Stimulated activated effector memory CD8-positive, alpha-beta T cell treated with anti-CD3 and anti-CD28 coated beads, Interleukin-12 subunit alpha, Interleukin-12 subunit beta, amount 100 ng/mL, for 72 hours (primary cell): ENCODE measurements at regions not wholly inside any gene's neighbourhood (a gene's known extent, or its start where the extent isn't known, plus 50 kb on each side); places are given as distances from the start of the nearest gene placed in this dataset.
"Not testable (repeated sequence)": the region's sequence is repeated elsewhere in the genome, so short reads cannot be mapped to it uniquely, and the experiment has no call there.

ENCODE experiments used
- ATAC-seq: fragments of 150-1000 bp; cut with Tn5 transposase; 2 replicates; pipeline ENCODE4 v1.10.0; 2021
- DNase-seq, 2 donors: peaks; one replicate each; pipeline ENCODE4 v3.0.0; 2021 to 2022; ENCODE audit warnings: low spot score in 2 of 2
- H3K27ac Mint-ChIP-seq: one replicate; pipeline ENCODE4 v1.8.0; 2022; ENCODE audit warnings: mild to moderate bottlenecking, mixed read lengths
- H3K36me3 Mint-ChIP-seq: one replicate; pipeline ENCODE4 v1.8.0; 2022; ENCODE audit warnings: mild to moderate bottlenecking, mixed read lengths
- H3K4me1 Mint-ChIP-seq: one replicate; pipeline ENCODE4 v1.8.0; 2022; ENCODE audit warnings: mixed read lengths
- H3K4me3 Mint-ChIP-seq: one replicate; pipeline ENCODE4 v1.8.0; 2022; ENCODE audit warnings: mild to moderate bottlenecking, mixed read lengths
- H3K9me3 Mint-ChIP-seq: one replicate; pipeline ENCODE4 v1.8.0; 2022; ENCODE audit warnings: mixed read lengths

DNA sequence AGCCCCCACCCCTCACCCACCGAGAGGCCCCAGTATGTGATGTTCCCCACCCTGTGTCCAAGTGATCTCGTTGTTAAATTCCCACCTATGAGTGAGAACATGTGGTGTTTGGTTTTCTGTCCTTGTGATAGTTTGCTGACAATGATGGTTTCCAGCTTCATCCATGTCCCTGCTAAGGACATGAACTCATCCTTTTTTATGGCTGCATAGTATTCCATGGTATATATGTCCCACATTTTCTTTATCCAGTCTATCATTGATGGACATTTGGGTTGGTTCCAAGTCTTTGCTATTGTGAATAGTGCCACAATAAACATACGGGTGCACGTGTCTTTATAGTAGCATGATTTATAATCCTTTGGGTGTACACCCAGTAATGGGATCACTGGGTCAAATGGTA, 79.2 kb downstream of the PXDC1 start:
- H3K9me3 Mint-ChIP-seq, H3K36me3 Mint-ChIP-seq, H3K4me3 Mint-ChIP-seq, H3K4me1 Mint-ChIP-seq, H3K27ac Mint-ChIP-seq, ATAC-seq, DNase-seq: not testable (repeated sequence)

DNA sequence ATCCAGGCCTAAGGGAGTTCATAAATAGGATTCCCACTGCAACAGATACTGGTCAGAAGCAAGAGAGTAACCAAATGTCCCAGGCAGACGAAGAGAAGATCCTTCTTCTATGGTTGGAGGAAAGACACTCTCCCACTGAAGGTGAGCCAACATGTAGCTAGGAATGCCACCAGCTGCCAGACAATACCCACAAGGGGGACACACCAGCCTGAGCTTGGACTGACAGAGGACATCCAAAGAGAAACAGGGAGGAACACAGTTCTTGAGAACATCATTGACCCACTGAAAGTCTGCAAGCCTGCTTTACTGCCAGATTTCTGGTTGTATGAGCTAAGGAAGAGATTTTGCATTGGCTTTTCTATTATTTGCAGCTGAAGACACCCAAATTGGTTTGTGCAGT, 80.1 kb downstream of the PXDC1 start:
- Mint-ChIP-seq H3K36me3 (no peaks in the 10 kb centered on the region), H3K4me1 (no peaks in the 10 kb centered on the region), H3K27ac (no peak overlapping the region), H3K9me3 (peaks cover 5% of the 10 kb centered on the region), H3K4me3 (no peak overlapping the region)
- DNase-seq = no peak
- ATAC-seq = no peak

DNA sequence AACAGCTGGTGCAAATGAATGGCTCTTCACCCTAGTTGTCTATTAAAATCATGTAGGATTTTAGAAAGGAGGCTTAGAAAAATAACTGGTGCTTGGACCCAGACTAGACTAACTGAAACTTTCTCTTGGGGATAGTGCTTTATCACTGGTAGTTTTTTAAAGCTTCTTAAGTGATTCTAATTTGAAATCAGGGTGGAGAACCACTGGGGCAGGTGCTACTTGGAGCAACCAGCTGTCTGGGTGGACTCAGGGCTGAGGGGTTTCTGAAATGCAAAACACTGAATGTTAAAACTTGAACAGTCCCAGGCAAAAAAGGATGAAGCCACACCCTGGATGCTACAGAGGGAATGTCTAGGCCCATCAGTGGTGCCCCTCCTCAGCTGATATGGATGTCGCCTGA, 81.2 kb downstream of the PXDC1 start:
- Mint-ChIP-seq H3K4me1 (no peaks in the 10 kb centered on the region), H3K36me3 (no peaks in the 10 kb centered on the region), H3K4me3 (no peak overlapping the region), H3K27ac (no peak overlapping the region), H3K9me3 (peaks cover 5% of the 10 kb centered on the region)
- ATAC-seq (no peak), DNase-seq (no peak)

DNA sequence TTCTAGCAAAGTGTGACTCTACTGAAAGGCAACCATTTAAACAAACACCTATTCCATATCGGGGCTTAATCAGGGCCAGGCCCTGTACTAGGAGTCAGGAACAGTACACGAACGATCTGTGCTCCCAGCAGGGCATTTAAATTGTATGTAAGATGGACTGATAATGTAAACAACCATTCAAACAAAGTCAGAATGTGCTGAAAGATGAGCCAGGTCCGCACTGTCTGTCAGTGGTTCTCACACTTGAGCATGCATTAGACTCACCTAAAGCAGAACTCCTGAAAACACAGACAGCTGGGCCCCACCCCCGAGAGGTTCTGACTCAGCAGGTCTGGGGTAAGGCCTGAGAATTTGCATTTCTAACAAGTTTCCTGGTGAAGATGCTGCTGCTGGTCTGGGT, 81.6 kb downstream of the PXDC1 start:
- DNase-seq = no peak
- Mint-ChIP-seq H3K9me3 (peaks cover 5% of the 10 kb centered on the region), H3K4me1 (no peaks in the 10 kb centered on the region), H3K4me3 (no peak overlapping the region), H3K27ac (no peak overlapping the region), H3K36me3 (no peaks in the 10 kb centered on the region)
- no peak for ATAC-seq

DNA sequence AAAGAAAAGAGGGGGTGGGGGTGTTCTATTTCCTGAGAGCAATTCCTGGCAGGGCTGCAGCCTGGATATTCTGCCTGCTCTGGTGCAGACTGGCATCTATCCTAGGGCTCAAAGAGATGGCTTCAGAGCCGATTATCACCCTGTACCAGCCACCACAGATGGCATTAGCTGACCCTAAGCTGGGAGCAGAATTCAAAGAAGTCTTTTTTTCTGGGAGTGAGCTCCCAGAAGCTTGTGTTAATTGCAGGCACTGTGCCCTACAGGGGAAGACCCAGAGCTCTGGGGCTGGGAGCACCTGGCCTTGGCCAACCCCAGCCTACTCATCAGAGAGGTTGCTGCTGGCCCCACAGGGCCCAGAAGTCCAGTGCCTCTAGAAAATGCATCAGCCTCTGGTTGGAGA, 85.9 kb downstream of the PXDC1 start:
- Mint-ChIP-seq H3K4me3 (no peak overlapping the region), H3K36me3 (no peaks in the 10 kb centered on the region), H3K4me1 (no peaks in the 10 kb centered on the region), H3K9me3 (peaks cover 5% of the 10 kb centered on the region), H3K27ac (no peak overlapping the region)
- no peak for ATAC-seq
- DNase-seq = no peak

DNA sequence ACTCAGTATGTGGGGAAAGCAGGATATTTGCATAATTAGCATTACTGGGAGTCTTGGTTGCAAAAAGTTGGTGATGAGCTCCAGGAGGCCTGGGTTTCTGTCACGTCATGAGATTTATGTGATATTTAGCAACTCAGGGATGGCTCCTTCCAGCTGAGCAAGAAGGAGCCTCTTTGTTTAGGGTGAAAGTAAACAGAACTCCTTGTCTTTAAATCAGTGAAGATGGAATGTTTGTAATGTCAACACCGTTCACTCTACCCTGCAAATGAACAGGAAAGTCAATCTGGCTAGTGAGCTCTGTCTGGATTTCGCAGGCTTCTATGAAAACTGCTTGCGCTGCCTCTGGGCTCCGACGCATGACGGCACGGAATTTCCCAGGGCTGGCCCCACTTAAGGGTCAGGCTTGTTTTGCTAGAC, 86.9 kb downstream of the PXDC1 start:
- Mint-ChIP-seq H3K9me3 (peaks cover 5% of the 10 kb centered on the region), H3K27ac (no peak overlapping the region), H3K4me3 (no peak overlapping the region), H3K4me1 (no peaks in the 10 kb centered on the region), H3K36me3 (no peaks in the 10 kb centered on the region)
- DNase-seq = no peak
- no peak for ATAC-seq

DNA sequence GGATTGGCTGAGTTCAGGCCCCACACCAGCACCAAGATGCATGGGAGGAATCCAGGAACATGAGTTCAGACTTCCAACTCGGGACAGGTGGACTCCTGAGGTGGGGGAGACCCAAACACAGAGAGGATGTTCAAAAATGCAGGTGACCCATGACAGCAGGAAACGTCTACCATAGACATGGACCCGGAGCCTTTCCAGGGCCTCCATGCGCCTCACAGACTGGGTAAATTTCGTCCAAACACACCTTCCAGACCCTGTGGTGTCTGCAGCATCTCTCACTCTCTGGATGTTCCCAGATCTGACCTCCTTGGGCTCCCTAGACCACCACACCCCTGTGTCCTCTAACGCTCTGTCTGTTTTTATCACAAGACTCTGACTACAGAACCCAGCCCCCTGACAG, 87.7 kb downstream of the PXDC1 start:
- H3K36me3 Mint-ChIP-seq = no peaks in the 10 kb centered on the region
- no peak overlapping the region for H3K27ac Mint-ChIP-seq
- DNase-seq (no peak), ATAC-seq (no peak)
- H3K4me1 Mint-ChIP-seq = no peaks in the 10 kb centered on the region
- peaks cover 5% of the 10 kb centered on the region for H3K9me3 Mint-ChIP-seq
- H3K4me3 Mint-ChIP-seq = no peak overlapping the region

DNA sequence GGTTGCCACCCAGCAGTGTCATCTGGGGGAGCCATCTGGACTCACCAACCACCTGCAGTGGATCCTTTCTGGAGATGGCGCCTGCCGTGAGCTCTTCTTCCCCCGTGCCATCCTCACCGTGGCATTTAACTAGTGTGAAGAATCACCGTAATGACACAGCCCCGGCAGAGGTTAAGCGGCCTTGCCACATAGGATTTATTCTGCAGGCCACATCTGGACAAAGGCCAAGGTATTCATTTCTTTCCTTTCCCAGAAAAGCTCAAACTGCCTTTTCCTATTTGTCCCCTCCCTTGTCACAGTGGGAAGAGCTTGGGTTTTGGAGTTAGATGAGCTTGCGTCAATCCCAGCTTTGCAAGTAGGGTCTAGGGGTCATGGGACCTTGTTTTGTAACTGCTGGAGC, 88.4 kb downstream of the PXDC1 start:
- Mint-ChIP-seq H3K4me3 (no peak overlapping the region), H3K36me3 (no peaks in the 10 kb centered on the region), H3K27ac (no peak overlapping the region), H3K4me1 (no peaks in the 10 kb centered on the region), H3K9me3 (peaks cover 5% of the 10 kb centered on the region)
- DNase-seq = no peak
- ATAC-seq = no peak

DNA sequence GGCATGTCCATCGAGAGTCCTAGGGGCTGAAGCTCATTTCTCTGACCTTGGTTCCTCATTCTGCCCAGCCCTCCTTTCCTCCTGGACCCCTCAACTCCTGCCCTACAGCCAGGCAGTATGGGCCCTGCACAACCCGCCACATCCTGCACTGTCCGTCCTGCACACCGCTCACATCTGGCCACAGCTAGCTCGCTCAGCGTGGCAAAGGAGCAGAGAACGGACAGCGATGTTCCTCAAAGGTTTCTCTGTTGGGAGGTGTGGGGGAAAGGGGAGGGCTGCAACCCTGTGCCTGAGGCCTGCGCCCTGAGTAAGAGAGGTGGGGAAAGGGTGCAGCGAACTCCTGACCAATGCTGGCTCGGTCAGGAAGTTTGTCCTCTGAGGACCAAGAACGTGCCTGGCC, 90.1 kb downstream of the PXDC1 start:
- ATAC-seq (peak; percentile 8), DNase-seq (no peak)
- Mint-ChIP-seq H3K36me3 (no peaks in the 10 kb centered on the region), H3K4me1 (no peaks in the 10 kb centered on the region), H3K9me3 (no peaks in the 10 kb centered on the region), H3K4me3 (no peak overlapping the region), H3K27ac (no peak overlapping the region)

DNA sequence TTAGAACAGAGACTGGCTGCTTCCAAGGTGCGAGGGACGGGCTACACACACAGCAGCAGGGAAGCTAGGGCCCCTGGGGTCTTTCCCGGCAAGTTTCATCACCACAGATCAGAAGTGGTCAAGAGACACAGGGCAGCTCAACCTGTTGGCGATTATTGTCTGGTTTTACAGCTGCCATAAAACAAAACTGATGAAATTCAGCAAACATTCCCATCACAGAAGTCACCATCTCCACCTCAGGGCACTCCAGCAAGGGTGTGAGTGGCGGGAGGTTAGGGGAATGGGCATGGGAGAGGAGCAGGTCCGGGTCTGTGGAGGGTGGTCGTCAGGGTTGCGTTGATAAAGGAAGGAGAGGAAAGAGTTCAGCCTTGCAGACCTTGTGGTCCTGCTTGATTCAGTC, 91.0 kb downstream of the PXDC1 start:
- DNase-seq (no peak), ATAC-seq (no peak)
- Mint-ChIP-seq H3K36me3 (no peaks in the 10 kb centered on the region), H3K9me3 (no peaks in the 10 kb centered on the region), H3K4me3 (no peak overlapping the region), H3K27ac (no peak overlapping the region), H3K4me1 (no peaks in the 10 kb centered on the region)

DNA sequence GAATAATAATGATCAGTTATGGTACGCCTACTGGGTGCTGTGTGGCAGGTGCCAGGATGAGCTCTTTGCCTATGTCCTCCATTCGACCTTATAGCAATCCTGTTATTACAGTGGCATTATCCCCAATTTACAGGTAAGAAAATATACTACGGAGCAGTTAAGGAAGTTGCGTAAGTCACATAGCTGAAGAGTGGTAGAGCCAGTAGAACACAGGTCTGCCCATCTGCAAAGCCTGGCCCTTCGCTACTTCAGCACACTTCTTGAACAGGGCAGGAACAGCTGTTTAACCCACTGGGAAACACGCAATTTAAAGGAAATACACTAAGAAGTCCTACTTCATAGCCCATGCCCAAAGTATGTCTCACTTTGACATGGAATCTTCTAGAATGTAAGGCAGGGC, 91.8 kb downstream of the PXDC1 start:
- no peaks in the 10 kb centered on the region for H3K4me1 Mint-ChIP-seq
- no peaks in the 10 kb centered on the region for H3K9me3 Mint-ChIP-seq
- H3K4me3 Mint-ChIP-seq = no peak overlapping the region
- H3K36me3 Mint-ChIP-seq = no peaks in the 10 kb centered on the region
- no peak for DNase-seq
- no peak for ATAC-seq
- no peak overlapping the region for H3K27ac Mint-ChIP-seq

DNA sequence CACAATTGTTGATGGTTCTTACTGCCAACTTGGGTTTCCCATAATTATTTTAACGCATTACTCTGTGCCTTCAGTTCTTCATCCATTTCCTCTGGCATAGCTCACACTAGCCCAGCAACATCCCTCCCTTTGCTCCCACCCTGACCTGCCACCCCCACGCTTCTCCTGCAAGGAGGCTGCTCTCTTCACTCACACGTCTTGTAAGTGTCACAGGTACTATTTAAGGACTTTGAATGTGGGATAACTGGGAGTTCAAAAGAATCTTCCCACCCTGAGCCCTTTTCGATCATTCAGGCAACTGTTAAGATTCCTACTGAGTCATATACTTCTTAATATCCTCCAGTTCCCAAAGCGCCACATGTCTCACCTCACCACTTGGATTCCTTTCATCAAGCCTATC, 95.4 kb downstream of the PXDC1 start:
- H3K9me3 Mint-ChIP-seq = no peaks in the 10 kb centered on the region
- DNase-seq (no peak), ATAC-seq (no peak)
- H3K36me3 Mint-ChIP-seq = no peaks in the 10 kb centered on the region
- H3K27ac Mint-ChIP-seq = no peak overlapping the region
- H3K4me1 Mint-ChIP-seq = no peaks in the 10 kb centered on the region
- no peak overlapping the region for H3K4me3 Mint-ChIP-seq

DNA sequence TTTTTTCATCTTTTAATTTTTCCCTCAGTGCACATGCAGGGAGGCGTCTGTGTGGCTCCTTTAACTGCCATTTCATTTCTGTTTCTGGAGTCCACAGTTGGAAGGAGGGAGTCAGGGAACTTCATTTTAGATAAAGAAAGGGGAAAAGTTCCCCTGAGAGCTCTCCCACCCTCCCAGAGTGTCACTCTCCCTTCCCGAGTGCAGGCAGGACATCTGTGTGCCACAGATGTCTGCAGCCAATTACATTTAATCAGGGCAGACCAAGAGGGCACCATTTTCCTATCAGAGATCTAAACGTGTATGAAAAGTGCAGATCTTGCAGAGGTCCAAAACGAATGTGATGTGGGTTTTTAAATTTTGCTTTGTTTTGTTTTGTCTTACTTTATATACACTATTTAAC, 96.6 kb downstream of the PXDC1 start:
- no peak overlapping the region for H3K4me3 Mint-ChIP-seq
- DNase-seq = no peak
- H3K4me1 Mint-ChIP-seq = no peaks in the 10 kb centered on the region
- H3K36me3 Mint-ChIP-seq = no peaks in the 10 kb centered on the region
- no peaks in the 10 kb centered on the region for H3K9me3 Mint-ChIP-seq
- no peak overlapping the region for H3K27ac Mint-ChIP-seq
- ATAC-seq = no peak

DNA sequence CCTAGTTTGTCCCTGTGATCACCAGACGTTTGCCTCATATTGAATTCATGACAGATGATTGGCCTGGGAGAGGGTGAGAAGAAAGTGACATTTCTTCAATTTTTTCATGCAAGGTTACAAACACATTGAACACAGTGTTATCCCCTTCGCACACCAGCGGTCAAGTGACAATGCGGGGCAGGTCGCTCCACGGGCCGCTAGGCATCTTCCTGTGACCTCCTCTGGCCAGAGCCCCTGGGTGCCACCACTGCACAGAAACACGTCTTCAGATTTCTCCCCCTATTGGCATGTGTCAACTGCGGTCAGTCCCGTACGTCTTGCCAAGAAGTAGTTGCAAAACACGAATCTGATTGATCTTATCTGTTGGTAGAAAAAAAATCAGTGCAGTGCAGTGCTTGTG, 97.1 kb downstream of the PXDC1 start:
- Mint-ChIP-seq H3K4me1 (no peaks in the 10 kb centered on the region), H3K27ac (no peak overlapping the region), H3K36me3 (no peaks in the 10 kb centered on the region), H3K9me3 (no peaks in the 10 kb centered on the region), H3K4me3 (no peak overlapping the region)
- DNase-seq = no peak
- ATAC-seq = no peak

DNA sequence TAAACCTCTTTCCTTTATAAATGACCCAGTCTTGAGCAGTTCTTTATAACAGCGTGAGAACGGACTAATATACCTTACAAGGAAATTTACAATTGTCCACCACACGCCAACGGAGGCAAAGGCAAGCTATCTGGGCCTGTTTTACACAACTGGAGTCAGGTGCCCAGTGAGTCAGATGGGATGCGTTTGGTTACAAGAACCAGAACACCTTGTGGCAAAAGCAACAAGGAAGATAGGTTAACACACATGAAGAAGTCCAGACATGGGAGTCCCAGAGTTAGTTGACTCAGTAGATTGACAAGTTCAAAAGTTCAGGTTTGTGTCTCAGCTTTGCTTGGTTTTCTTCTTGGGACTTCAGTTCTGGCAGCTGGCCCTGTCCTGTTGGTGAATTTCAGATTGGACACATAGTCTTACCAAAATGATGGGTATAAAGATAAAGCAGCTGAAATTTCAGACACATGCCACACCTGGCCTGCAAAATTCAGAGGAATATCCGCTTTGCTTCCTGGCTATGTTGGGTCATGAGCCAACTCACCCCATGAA, 97.9 kb downstream of the PXDC1 start:
- Mint-ChIP-seq H3K27ac (no peak overlapping the region), H3K9me3 (no peaks in the 10 kb centered on the region), H3K36me3 (no peaks in the 10 kb centered on the region), H3K4me1 (no peaks in the 10 kb centered on the region), H3K4me3 (no peak overlapping the region)
- ATAC-seq (no peak), DNase-seq (no peak)

DNA sequence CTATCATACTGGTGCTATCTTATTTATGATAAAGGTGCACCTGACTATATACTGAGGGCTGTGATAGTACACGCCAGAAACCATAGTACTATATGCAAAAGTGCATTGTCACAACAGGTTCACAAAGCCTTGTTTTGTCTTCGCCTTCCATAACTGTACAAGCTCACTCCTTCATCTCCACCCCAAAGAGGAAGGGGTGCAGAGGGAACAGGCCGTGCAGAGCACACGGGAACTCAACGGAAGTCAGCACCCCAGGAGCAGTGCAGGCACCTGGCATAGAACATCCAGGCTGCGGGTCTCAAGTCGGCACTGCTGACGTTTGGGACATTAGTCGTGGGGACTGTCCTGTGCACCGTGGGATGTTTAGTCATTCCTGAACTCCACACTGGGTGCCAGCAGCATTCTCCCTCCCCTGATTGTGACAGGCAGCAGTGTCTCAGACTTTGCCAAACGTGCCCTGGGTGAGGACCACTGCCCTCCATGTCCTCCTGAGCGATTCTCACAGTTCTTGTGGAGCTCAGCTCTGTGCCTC, 99.7 kb downstream of the PXDC1 start:
- H3K27ac Mint-ChIP-seq = no peak overlapping the region
- no peaks in the 10 kb centered on the region for H3K36me3 Mint-ChIP-seq
- no peak overlapping the region for H3K4me3 Mint-ChIP-seq
- DNase-seq (no peak), ATAC-seq (no peak)
- no peaks in the 10 kb centered on the region for H3K4me1 Mint-ChIP-seq
- no peaks in the 10 kb centered on the region for H3K9me3 Mint-ChIP-seq
